Panc1 (cell line): ENCODE measurements at regions not wholly inside any gene's neighbourhood (a gene's known extent, or its start where the extent isn't known, plus 50 kb on each side); places are given as distances from the start of the nearest gene placed in this dataset.

Experiments used
- ATAC-seq: fragments of 200-7000 bp; cut with Tn5 transposase; 2 replicates; pipeline ENCODE4 v1.9.1; 2020; ENCODE audit warnings: mild to moderate bottlenecking, moderate library complexity
- BruUV-seq: library from RNA; stranded (reverse); fragments of 400-500 nt; replicated peaks from 2 replicates; lab custom pipeline; 2021; lab: Mats Ljungman, UMichigan
- CTCF ChIA-PET: fragments of 300-600 bp; sonication (Branson Sonifier 250); formaldehyde crosslinking; loops from one replicate; lab custom pipeline; 2022; ENCODE audit warnings: antibody characterized with exemption; lab: Charles Lee
- POLR2A ChIA-PET: fragments of 300-600 bp; sonication (Branson Sonifier 250); formaldehyde crosslinking; loops from one replicate; lab custom pipeline; 2022; ENCODE audit warnings: antibody characterized with exemption; lab: Charles Lee
- DNase-seq: peaks from one replicate; pipeline ENCODE4 v3.0.0-alpha.2; 2010; ENCODE audit warnings: low read depth, low spot score
- H3K27ac ChIP-seq: 2 replicates; pipeline ENCODE4 v1.5.1; 2011; ENCODE audit warnings: mild to moderate bottlenecking, low read length, inconsistent platforms
- H3K27me3 ChIP-seq: fragments of 200-500 bp; sonication (Bioruptor generic); 2 replicates; pipeline ENCODE4 v1.6.0; 2014; ENCODE audit warnings: low read length, inconsistent platforms; ENCODE audit not compliant: control insufficient read depth, insufficient read depth
- H3K36me3 ChIP-seq: fragments of 200-500 bp; sonication (Bioruptor generic); 2 replicates; pipeline ENCODE4 v1.5.1; 2014; ENCODE audit warnings: inconsistent platforms, mild to moderate bottlenecking, low read length, moderate library complexity; ENCODE audit not compliant: control insufficient read depth, insufficient read depth
- H3K4me1 ChIP-seq: 2 replicates; pipeline ENCODE4 v1.5.1; 2011; ENCODE audit warnings: inconsistent platforms, mild to moderate bottlenecking, low read length, moderate library complexity; ENCODE audit not compliant: control insufficient read depth, insufficient read depth
- H3K4me3 ChIP-seq, 2 experiments: 2 replicates each; pipeline ENCODE4 v1.5.1; 2011 to 2012; ENCODE audit warnings: low read depth in 2 of 2, low read length in 2 of 2, mild to moderate bottlenecking in 2 of 2, inconsistent platforms in 1 of 2, moderate library complexity in 1 of 2
- H3K9me3 ChIP-seq: fragments of 200-500 bp; sonication (Bioruptor generic); 2 replicates; pipeline ENCODE4 v1.5.1; 2014; ENCODE audit warnings: low read depth, mild to moderate bottlenecking, inconsistent platforms, low read length, moderate library complexity; ENCODE audit not compliant: control insufficient read depth, insufficient read depth
- CTCF ChIP-seq: fragments of 450-650 bp; IDR thresholded peaks from 2 replicates; pipeline ENCODE4 v1.5.1; 2017; ENCODE audit warnings: mild to moderate bottlenecking
- POLR2AphosphoS5 ChIP-seq: IDR thresholded peaks from 2 replicates; pipeline ENCODE4 v1.6.1; 2012; ENCODE audit warnings: mild to moderate bottlenecking, low read depth, low read length, moderate library complexity
- REST ChIP-seq, 2 experiments: IDR thresholded peaks; 2 replicates each; pipeline ENCODE4 v1.6.1; 2011 to 2012; ENCODE audit warnings: low read depth in 2 of 2, control low read depth in 1 of 2, low read length in 1 of 2, mild to moderate bottlenecking in 1 of 2, moderate library complexity in 1 of 2; ENCODE audit not compliant: insufficient read depth in 1 of 2
- SIN3A ChIP-seq: IDR thresholded peaks from 2 replicates; pipeline ENCODE4 v1.6.1; 2012; ENCODE audit warnings: low read depth, mild to moderate bottlenecking, low read length, moderate library complexity, borderline replicate concordance; ENCODE audit not compliant: insufficient read depth
- TCF7L2 ChIP-seq: IDR thresholded peaks from 2 replicates; pipeline ENCODE4 v1.6.1; 2011; ENCODE audit warnings: mild to moderate bottlenecking, low read depth, low read length, inconsistent platforms
- in situ Hi-C: cut with HindIII; loops from 2 replicates; pipeline ENCODE4 v1.10.0; 2016; ENCODE audit warnings: low sequenced_read_pairs, low pct_unique_long_range_greater_than_20kb
- intact Hi-C: fragments of 100-400 bp; cut with micrococcal nuclease; formaldehyde crosslinking; loops from one replicate; pipeline ENCODE4 v1.10.0; 2022; ENCODE audit not compliant: unreplicated experiment

GRCh38 chr4:30454504-30454903, 265.7 kb upstream of the PCDH7 start:
- in situ Hi-C loops: no loop called here
- Histone ChIP-seq H3K27ac (no peak overlapping the region), H3K27me3 (no peaks in the 10 kb centered on the region), H3K4me3 (no peak overlapping the region), H3K4me1 (no peaks in the 10 kb centered on the region), H3K9me3 (no peaks in the 10 kb centered on the region), H3K36me3 (no peaks in the 10 kb centered on the region)
- no TSS peak for BruUV-seq
- CTCF ChIA-PET: no interaction called here
- no peak for TF ChIP-seq CTCF
- intact Hi-C loops: no loop called here
- POLR2A ChIA-PET: no interaction called here
- ATAC-seq (no peak), DNase-seq (no peak)

- H3K27ac ChIP-seq: no peak overlapping the region
- CTCF ChIA-PET: no interaction called here
- no peak for TF ChIP-seq REST (IDR thresholded peaks at IDR 0.05; ENCODE audit: insufficient read depth in 1 of 2, low read depth in 2 of 2, low read length in 1 of 2)
- TF ChIP-seq CTCF: no peak
- TF ChIP-seq TCF7L2: no peak
- no peak for TF ChIP-seq POLR2AphosphoS5
- no peak for TF ChIP-seq SIN3A
- H3K9me3 ChIP-seq: no peaks in the 10 kb centered on the region
- H3K4me1 ChIP-seq: no peaks in the 10 kb centered on the region
- in situ Hi-C loops (no loop called here), intact Hi-C loops (no loop called here)
- POLR2A ChIA-PET: no interaction called here
- DNase-seq (no peak), ATAC-seq (no peak)
- no TSS peak for BruUV-seq
- H3K4me3 ChIP-seq: no peak overlapping the region
- no peaks in the 10 kb centered on the region for H3K36me3 ChIP-seq
- no peaks in the 10 kb centered on the region for H3K27me3 ChIP-seq
Measured at GRCh38 chr4:30456716-30457115, 263.5 kb upstream of the PCDH7 start.

GRCh38 chr4:30460818-30461217, 259.4 kb upstream of the PCDH7 start:
- ChIA-PET POLR2A (interaction anchor here (0.6 kb wide), 1 partner anchor 1983 kb away, joined by 4 read pairs; no protein-coding TSS in a partner anchor), CTCF (no interaction called here)
- ATAC-seq (no peak), DNase-seq (no peak)
- Histone ChIP-seq H3K27ac (no peak overlapping the region), H3K9me3 (no peaks in the 10 kb centered on the region), H3K4me3 (no peak overlapping the region), H3K36me3 (no peaks in the 10 kb centered on the region), H3K27me3 (no peaks in the 10 kb centered on the region), H3K4me1 (no peaks in the 10 kb centered on the region)
- no TSS peak for BruUV-seq
- in situ Hi-C loops: no loop called here
- intact Hi-C loops: no loop called here
- TF ChIP-seq TCF7L2 (no peak), CTCF (no peak), POLR2AphosphoS5 (no peak), SIN3A (no peak), REST (IDR thresholded peaks at IDR 0.05; ENCODE audit: insufficient read depth in 1 of 2, low read depth in 2 of 2, low read length in 1 of 2) (no peak)
